ENCODE measurements at regions not wholly inside any gene's neighbourhood (a gene's known extent, or its start where the extent isn't known, plus 50 kb on each side); places are given as distances from the start of the nearest gene placed in this dataset.

GRCh38 chr14:38794677-38795076 lies 308.4 kb downstream of the SEC23A start:
- no peak for DNase-seq
- ATAC-seq = no peak
- intact Hi-C loops (cut with DNase I, micrococcal nuclease) = no loop called here

- DNase-seq = no peak
- intact Hi-C loops (cut with DNase I, micrococcal nuclease) = no loop called here
- no peak for ATAC-seq
Observed at GRCh38 chr14:38791862-38792261, 311.2 kb downstream of the SEC23A start.

- intact Hi-C loops (cut with DNase I, micrococcal nuclease) = no loop called here
- DNase-seq = no peak
- ATAC-seq = no peak
Observed at GRCh38 chr14:38790916-38791315, 312.1 kb downstream of the SEC23A start.

GRCh38 chr14:38789805-38790204 lies 313.2 kb downstream of the SEC23A start:
- no peak for ATAC-seq
- no peak for DNase-seq
- intact Hi-C loops (cut with DNase I, micrococcal nuclease) = no loop called here

GRCh38 chr14:38788060-38788459 lies 315.0 kb downstream of the SEC23A start:
- intact Hi-C loops (cut with DNase I, micrococcal nuclease) = no loop called here
- no peak for ATAC-seq
- DNase-seq = no peak

- no peak for ATAC-seq
- intact Hi-C loops (cut with DNase I, micrococcal nuclease) = no loop called here
- no peak for DNase-seq
Observed at GRCh38 chr14:38786921-38787320, 316.1 kb downstream of the SEC23A start.

GRCh38 chr14:38777401-38777800 lies 325.6 kb downstream of the SEC23A start:
- DNase-seq (no peak), ATAC-seq (no peak)
- intact Hi-C loops (cut with DNase I, micrococcal nuclease) = no loop called here

GRCh38 chr14:38775986-38776385 lies 327.0 kb downstream of the SEC23A start:
- no peak for ATAC-seq
- intact Hi-C loops (cut with DNase I, micrococcal nuclease) = no loop called here
- DNase-seq = no peak

- intact Hi-C loops (cut with DNase I, micrococcal nuclease) = no loop called here
- ATAC-seq = no peak
Observed at GRCh38 chr14:38774162-38774561, 328.9 kb downstream of the SEC23A start.

GRCh38 chr14:38770251-38770650 lies 332.8 kb downstream of the SEC23A start:
- ATAC-seq (peak; percentile 97), DNase-seq (no peak)

More at GRCh38 chr14:38774162-38774561, 328.9 kb downstream of the SEC23A start:
- no peak for DNase-seq

GRCh38 chr14:38762845-38763244 lies 340.2 kb downstream of the SEC23A start:
- peak; percentile 80 for ATAC-seq
- no peak for DNase-seq
- intact Hi-C loops (cut with DNase I, micrococcal nuclease) = no loop called here

More at GRCh38 chr14:38770251-38770650, 332.8 kb downstream of the SEC23A start:
- intact Hi-C loops (cut with DNase I, micrococcal nuclease) = no loop called here

GRCh38 chr14:38762426-38762825 lies 340.6 kb downstream of the SEC23A start:
- intact Hi-C loops (cut with DNase I, micrococcal nuclease) = no loop called here
- ATAC-seq (no peak), DNase-seq (no peak)

- ATAC-seq (peak; percentile 79), DNase-seq (no peak)
- intact Hi-C loops (cut with DNase I, micrococcal nuclease) = no loop called here
Observed at GRCh38 chr14:38761033-38761432, 342.0 kb downstream of the SEC23A start.

GRCh38 chr14:38758661-38759060 lies 344.4 kb downstream of the SEC23A start:
- DNase-seq (no peak), ATAC-seq (no peak)
- intact Hi-C loops (cut with DNase I, micrococcal nuclease) = no loop called here

- ATAC-seq = no peak
- intact Hi-C loops (cut with DNase I, micrococcal nuclease) = no loop called here
- DNase-seq = no peak
Observed at GRCh38 chr14:38755036-38755435, 348.0 kb downstream of the SEC23A start.

- ATAC-seq (no peak), DNase-seq (no peak)
- intact Hi-C loops (cut with DNase I, micrococcal nuclease) = no loop called here
Observed at GRCh38 chr14:38752750-38753149, 350.3 kb downstream of the SEC23A start.

- DNase-seq (no peak), ATAC-seq (no peak)
- intact Hi-C loops (cut with DNase I, micrococcal nuclease) = no loop called here
Observed at GRCh38 chr14:38752341-38752740, 350.7 kb downstream of the SEC23A start.

GRCh38 chr14:38751459-38751858 lies 351.6 kb downstream of the SEC23A start:
- ATAC-seq (no peak), DNase-seq (no peak)
- intact Hi-C loops (cut with DNase I, micrococcal nuclease) = no loop called here

GRCh38 chr14:38749936-38750335 lies 353.1 kb downstream of the SEC23A start:
- intact Hi-C loops (cut with DNase I, micrococcal nuclease) = no loop called here
- peak; percentile 85 for ATAC-seq
- DNase-seq = no peak

GRCh38 chr14:38745861-38746260 lies 357.2 kb downstream of the SEC23A start:
- ATAC-seq = no peak

GRCh38 chr14:38743966-38744584 lies 359.0 kb downstream of the SEC23A start:
- DNase-seq = no peak
- intact Hi-C loops (cut with DNase I, micrococcal nuclease) = no loop called here
- no peak for ATAC-seq

More at GRCh38 chr14:38745861-38746260, 357.2 kb downstream of the SEC23A start:
- DNase-seq = no peak
- intact Hi-C loops (cut with DNase I, micrococcal nuclease) = no loop called here
